MM.1S (cell line): ENCODE measurements at regions not wholly inside any gene's neighbourhood (a gene's known extent, or its start where the extent isn't known, plus 50 kb on each side); places are given as distances from the start of the nearest gene placed in this dataset.

Experiments
- DNase-seq: peaks from one replicate; pipeline ENCODE4 v3.0.0-alpha.2; 2015
- H2AFZ ChIP-seq: fragments of 300-600 bp; sonication (generic); 2 replicates; pipeline ENCODE4 v1.6.0; 2016; ENCODE audit warnings: antibody characterized with exemption, low read length
- H3F3A ChIP-seq: fragments of 300-600 bp; sonication (generic); 2 replicates; pipeline ENCODE4 v1.6.1; 2016; ENCODE audit warnings: mild to moderate bottlenecking, antibody characterized with exemption, low read length, moderate library complexity, mixed read lengths; ENCODE audit not compliant: insufficient read depth
- H3K27ac ChIP-seq: fragments of 300-600 bp; sonication (generic); 2 replicates; pipeline ENCODE4 v1.5.1; 2016; ENCODE audit warnings: mild to moderate bottlenecking, low read length
- H3K27me3 ChIP-seq: fragments of 300-600 bp; sonication (generic); replicated peaks from 2 replicates; pipeline ENCODE4 v1.6.0; 2016; ENCODE audit warnings: low read length; ENCODE audit not compliant: insufficient read depth
- H3K36me3 ChIP-seq: fragments of 300-600 bp; sonication (generic); replicated peaks from 2 replicates; pipeline ENCODE4 v1.6.1; 2016; ENCODE audit warnings: mild to moderate bottlenecking, low read length, mixed read lengths; ENCODE audit not compliant: insufficient read depth
- H3K4me1 ChIP-seq: fragments of 300-600 bp; sonication (generic); 2 replicates; pipeline ENCODE4 v1.6.1; 2016; ENCODE audit warnings: low read length, mixed read lengths
- H3K4me2 ChIP-seq: fragments of 300-600 bp; sonication (generic); 2 replicates; pipeline ENCODE4 v1.6.0; 2016; ENCODE audit warnings: low read depth, low read length
- H3K4me3 ChIP-seq: fragments of 300-600 bp; sonication (generic); 2 replicates; pipeline ENCODE4 v1.5.1; 2016; ENCODE audit warnings: low read length, mixed read lengths
- H3K79me2 ChIP-seq: fragments of 300-600 bp; sonication (generic); 2 replicates; pipeline ENCODE4 v1.6.1; 2016; ENCODE audit warnings: mixed run types, low read length, mixed read lengths
- H3K9ac ChIP-seq: fragments of 300-600 bp; sonication (generic); 2 replicates; pipeline ENCODE4 v1.6.1; 2016; ENCODE audit warnings: low read length, mixed read lengths
- H3K9me2 ChIP-seq: fragments of 300-600 bp; sonication (generic); replicated peaks from 2 replicates; pipeline ENCODE4 v1.6.1; 2016; ENCODE audit warnings: mild to moderate bottlenecking, low read length, mixed read lengths; ENCODE audit not compliant: insufficient read depth
- H3K9me3 ChIP-seq: fragments of 300-600 bp; sonication (generic); replicated peaks from 2 replicates; pipeline ENCODE4 v1.6.1; 2016; ENCODE audit warnings: mild to moderate bottlenecking, low read length, mixed read lengths; ENCODE audit not compliant: insufficient read depth
- H4K20me1 ChIP-seq: fragments of 300-600 bp; sonication (generic); 2 replicates; pipeline ENCODE4 v1.6.1; 2016; ENCODE audit warnings: mild to moderate bottlenecking, low read length, moderate library complexity, mixed read lengths; ENCODE audit not compliant: insufficient read depth
- CTCF ChIP-seq: fragments of 300-600 bp; sonication (generic); IDR thresholded peaks from 2 replicates; pipeline ENCODE4 v1.5.1; 2016; ENCODE audit warnings: antibody characterized with exemption, low read length, mixed read lengths
- EZH2 ChIP-seq: fragments of 300-600 bp; sonication (generic); optimal IDR thresholded peaks from 2 replicates; pipeline ENCODE3; 2017; ENCODE audit warnings: low read depth, mild to moderate bottlenecking, antibody characterized with exemption, low read length, mixed read lengths
- EZH2phosphoT487 ChIP-seq: fragments of 300-600 bp; sonication (generic); IDR thresholded peaks from 2 replicates; pipeline ENCODE4 v1.6.1; 2018; ENCODE audit warnings: antibody characterized with exemption, low read length

- Histone ChIP-seq H3K4me1 (no peaks in the 10 kb centered on the region), H3K4me2 (no peak overlapping the region)
Measured at GRCh38 chr17:51527225-51527982, 267.1 kb downstream of the UTP18 start.

GRCh38 chr17:51528111-51528510 is 267.8 kb downstream of the UTP18 start:
- Histone ChIP-seq H3K9me3 (no peaks in the 10 kb centered on the region), H3F3A (no peaks in the 10 kb centered on the region), H3K9ac (no peak overlapping the region), H3K27me3 (no peaks in the 10 kb centered on the region), H3K36me3 (no peaks in the 10 kb centered on the region), H3K79me2 (no peaks in the 10 kb centered on the region), H4K20me1 (no peaks in the 10 kb centered on the region), H3K4me1 (no peaks in the 10 kb centered on the region), H3K27ac (no peak overlapping the region), H3K4me3 (no peak overlapping the region), H2AFZ (no peak overlapping the region), H3K4me2 (no peak overlapping the region), H3K9me2 (no peaks in the 10 kb centered on the region)
- TF ChIP-seq EZH2phosphoT487, result no peak
- no peak for TF ChIP-seq CTCF
- TF ChIP-seq EZH2, result no peak
- DNase-seq, result no peak

More at GRCh38 chr17:51527225-51527982, 267.1 kb downstream of the UTP18 start:
- no peak for DNase-seq
- no peak overlapping the region for H3K4me3 ChIP-seq
- H2AFZ ChIP-seq, result no peak overlapping the region
- H3K9me2 ChIP-seq, result no peaks in the 10 kb centered on the region
- H3K79me2 ChIP-seq, result no peaks in the 10 kb centered on the region
- no peaks in the 10 kb centered on the region for H3K9me3 ChIP-seq
- TF ChIP-seq CTCF, result no peak
- no peak for TF ChIP-seq EZH2phosphoT487
- no peak for TF ChIP-seq EZH2
- no peak overlapping the region for H3K9ac ChIP-seq
- no peaks in the 10 kb centered on the region for H3K27me3 ChIP-seq
- H3K36me3 ChIP-seq, result no peaks in the 10 kb centered on the region
- no peaks in the 10 kb centered on the region for H4K20me1 ChIP-seq
- H3F3A ChIP-seq, result no peaks in the 10 kb centered on the region
- H3K27ac ChIP-seq, result no peak overlapping the region

- TF ChIP-seq EZH2 (no peak), CTCF (no peak), EZH2phosphoT487 (no peak)
- no peak overlapping the region for H3K9ac ChIP-seq
- H3K4me2 ChIP-seq, result no peak overlapping the region
- H3K9me2 ChIP-seq, result no peaks in the 10 kb centered on the region
- no peak overlapping the region for H3K4me3 ChIP-seq
- H3K79me2 ChIP-seq, result no peaks in the 10 kb centered on the region
- H3K9me3 ChIP-seq, result no peaks in the 10 kb centered on the region
- no peaks in the 10 kb centered on the region for H3K27me3 ChIP-seq
- H3K36me3 ChIP-seq, result no peaks in the 10 kb centered on the region
- no peak overlapping the region for H2AFZ ChIP-seq
- no peak overlapping the region for H3K27ac ChIP-seq
- H4K20me1 ChIP-seq, result no peaks in the 10 kb centered on the region
- H3K4me1 ChIP-seq, result no peaks in the 10 kb centered on the region
- DNase-seq, result no peak
- no peaks in the 10 kb centered on the region for H3F3A ChIP-seq
Measured at GRCh38 chr17:51533219-51533618, 272.9 kb downstream of the UTP18 start.
